ENCODE measurements at regions not wholly inside any gene's neighbourhood (a gene's known extent, or its start where the extent isn't known, plus 50 kb on each side); places are given as distances from the start of the nearest gene placed in this dataset.
"Not testable (repeated sequence)": the region's sequence is repeated elsewhere in the genome, so short reads cannot be mapped to it uniquely, and the experiment has no call there.

DNA sequence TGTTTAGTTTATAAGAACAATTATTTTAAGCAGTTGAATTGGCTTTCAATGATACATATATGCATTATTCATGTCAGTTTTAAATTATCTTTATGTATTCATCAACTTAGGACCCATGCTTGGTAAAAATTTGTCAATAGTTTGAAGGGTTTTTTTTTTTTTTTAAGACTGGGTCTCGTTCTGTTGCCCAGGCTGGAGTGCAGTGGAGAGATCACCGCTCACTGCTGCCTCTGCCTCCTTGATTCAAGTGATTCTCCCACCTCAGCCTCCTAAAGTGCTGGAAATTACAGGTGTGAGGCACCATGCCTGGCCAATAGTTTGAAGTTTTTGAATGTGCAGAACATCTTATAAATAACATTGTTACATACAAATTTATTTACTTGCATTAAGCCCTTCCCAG, 1671.0 kb upstream of the B3GALT2 start:
- DNase-seq: no peak

- DNase-seq: no peak
These were observed 1662.4 kb upstream of the B3GALT2 start for GRCh38 chr1:194848846-194849245.

GRCh38 chr1:194846488-194846887, 1660.1 kb upstream of the B3GALT2 start:
- no peak for DNase-seq

GRCh38 chr1:194843077-194843476, 1656.7 kb upstream of the B3GALT2 start:
- DNase-seq: no peak

DNA sequence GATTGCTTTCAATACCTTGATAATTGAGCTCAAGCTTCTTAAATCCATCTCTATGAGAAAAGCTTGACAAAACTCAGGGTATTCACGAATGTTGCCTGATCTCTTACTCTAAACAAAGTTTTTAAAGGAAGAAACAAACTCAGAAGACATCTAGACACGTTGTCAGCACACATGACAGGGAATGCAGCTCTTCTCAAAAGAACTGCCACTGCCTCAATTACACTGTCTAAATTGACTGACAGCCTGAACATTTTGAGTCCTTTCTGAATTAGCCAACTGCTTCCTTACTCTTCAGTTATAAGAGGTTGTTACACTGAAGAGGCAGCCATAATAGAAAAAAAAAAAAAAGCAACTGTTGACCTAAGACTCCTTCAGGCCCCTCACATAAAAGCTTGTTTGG, 1646.7 kb upstream of the B3GALT2 start:
- DNase-seq: no peak

DNA sequence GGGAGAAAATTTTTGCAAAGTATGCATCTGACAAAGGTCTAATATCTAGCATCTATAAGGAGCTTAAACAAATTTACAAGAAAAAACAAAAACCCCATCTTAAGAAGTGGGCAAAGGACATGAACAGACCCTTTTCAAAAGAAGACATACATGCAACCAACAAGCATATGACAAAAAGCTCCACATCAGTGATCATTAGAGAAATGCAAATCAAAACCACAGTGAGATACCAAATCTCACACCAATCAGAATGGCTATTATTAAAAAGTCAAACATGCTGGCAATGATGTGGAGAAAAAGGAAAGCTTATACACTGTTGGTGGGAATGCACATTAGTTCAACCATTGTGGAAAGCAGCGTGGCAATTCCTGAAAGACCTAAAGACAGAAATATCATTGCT, 1645.2 kb upstream of the B3GALT2 start:
- not testable (repeated sequence) for DNase-seq

DNA sequence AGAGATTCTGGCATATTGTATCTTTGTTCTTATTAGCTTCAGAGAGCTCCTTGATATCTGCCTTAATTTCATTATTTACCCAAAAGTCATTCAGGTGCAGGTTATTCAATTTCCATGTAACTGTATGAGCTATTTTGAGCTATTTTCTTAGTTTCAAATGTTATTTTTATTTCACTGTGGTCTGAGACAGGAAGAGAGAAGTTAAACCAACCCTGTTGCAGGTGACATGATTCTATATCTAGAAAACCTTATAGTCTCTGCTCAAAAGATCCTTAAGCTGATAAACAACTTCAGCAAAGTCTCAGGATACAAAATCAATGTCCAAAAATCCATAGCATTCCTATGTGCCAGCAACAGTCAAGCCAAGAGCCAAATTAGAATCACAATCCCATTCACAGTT, 1644.0 kb upstream of the B3GALT2 start:
- no peak for DNase-seq

DNA sequence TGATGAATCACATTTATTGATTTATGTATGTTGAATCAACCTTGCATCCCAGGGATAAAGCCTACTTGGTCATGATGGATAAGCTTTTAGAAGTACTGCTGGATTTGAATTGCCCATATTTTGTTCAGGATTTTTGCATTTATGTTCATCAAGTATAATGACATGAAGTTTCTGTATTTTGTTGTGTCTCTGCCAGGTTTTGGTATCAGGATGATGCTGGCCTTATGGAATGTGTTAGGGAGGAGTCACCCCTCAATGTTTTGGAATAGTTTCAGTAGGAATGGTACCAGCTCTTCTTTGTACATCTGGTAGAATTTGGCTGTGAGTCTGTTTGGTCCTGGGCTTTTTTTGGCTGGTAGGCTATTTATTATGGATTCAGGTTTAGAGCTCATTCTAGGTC, 1643.1 kb upstream of the B3GALT2 start:
- no peak for DNase-seq

DNA sequence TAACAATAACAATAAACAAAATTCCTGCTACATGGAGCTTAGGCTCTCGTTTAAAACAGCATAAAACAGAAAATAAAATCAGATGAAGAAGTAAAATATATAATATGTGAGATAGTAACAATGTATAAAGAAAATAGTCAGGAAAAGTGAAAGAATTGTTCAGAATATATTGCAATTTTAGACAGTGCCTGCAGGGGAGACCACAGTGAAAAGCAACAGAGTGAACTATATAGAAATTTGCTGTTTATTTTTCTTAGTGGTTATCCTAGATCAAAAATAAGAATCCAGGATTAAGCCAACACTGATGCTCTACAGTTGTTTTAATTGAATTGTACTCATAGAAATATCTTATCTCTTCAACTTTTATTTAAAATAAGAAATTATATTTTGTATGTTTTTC, 1639.0 kb upstream of the B3GALT2 start:
- no peak for DNase-seq

DNA sequence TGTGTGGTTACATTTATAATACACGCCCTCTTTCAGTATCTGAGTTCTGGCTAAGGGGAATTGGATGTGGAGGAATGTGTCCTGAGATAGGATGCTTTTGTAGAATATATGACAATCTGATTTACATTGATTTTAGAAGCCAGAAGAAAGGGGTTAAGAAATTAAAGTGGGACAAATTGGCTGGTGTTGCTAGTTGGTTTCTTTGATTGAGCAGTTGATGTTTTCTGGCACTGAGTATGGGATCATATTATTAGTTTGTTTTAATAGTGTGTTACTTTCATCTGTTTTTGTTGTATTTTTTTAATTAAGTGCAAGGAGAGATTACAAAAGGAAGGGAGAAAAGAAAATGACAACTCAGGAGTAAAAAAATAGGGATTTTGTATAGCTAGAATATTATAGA, 1634.7 kb upstream of the B3GALT2 start:
- DNase-seq: no peak

DNA sequence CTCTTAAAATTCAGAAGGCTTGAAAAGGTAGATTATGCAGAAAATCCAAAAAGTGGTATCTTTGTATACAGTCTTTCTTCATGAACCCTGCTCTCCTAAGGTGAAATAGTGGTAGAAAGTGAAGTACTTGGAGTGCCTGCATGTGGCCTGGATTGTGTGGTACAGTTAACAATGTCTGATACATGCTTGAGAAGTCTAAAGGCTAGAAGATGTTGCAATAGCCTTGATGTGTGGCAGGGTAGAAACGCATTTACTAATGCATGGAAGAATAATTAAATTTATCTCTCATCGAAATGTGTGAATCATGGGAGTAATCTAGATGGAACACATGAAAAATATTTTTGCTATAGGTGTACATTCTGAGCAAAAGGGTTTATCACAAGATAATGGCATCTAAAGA, 1632.3 kb upstream of the B3GALT2 start:
- DNase-seq: no peak

- DNase-seq: no peak
These were observed 1630.4 kb upstream of the B3GALT2 start for GRCh38 chr1:194816859-194817258.

- no peak for DNase-seq
These were observed 1626.7 kb upstream of the B3GALT2 start for GRCh38 chr1:194813096-194813495.

GRCh38 chr1:194809665-194810064, 1623.3 kb upstream of the B3GALT2 start:
- no peak for DNase-seq

DNA sequence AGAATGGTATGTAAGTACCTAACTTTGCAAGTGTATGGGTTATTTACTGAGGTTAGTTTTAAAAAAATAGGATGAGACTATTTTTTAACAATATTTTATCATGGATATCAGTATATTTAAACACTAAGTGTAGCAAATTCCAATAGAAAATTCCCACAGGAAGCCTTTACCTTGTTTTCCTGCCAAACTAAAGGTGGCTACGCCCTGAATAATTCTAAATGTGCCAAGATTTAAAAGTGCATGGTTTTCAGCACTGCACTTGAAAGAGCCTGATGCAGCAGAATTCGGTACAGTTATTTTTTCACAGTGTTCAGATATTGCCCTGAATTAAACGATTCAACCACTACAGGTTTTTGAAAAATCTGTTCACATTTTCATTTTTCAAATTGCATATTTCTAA, 1622.8 kb upstream of the B3GALT2 start:
- DNase-seq: no peak

DNA sequence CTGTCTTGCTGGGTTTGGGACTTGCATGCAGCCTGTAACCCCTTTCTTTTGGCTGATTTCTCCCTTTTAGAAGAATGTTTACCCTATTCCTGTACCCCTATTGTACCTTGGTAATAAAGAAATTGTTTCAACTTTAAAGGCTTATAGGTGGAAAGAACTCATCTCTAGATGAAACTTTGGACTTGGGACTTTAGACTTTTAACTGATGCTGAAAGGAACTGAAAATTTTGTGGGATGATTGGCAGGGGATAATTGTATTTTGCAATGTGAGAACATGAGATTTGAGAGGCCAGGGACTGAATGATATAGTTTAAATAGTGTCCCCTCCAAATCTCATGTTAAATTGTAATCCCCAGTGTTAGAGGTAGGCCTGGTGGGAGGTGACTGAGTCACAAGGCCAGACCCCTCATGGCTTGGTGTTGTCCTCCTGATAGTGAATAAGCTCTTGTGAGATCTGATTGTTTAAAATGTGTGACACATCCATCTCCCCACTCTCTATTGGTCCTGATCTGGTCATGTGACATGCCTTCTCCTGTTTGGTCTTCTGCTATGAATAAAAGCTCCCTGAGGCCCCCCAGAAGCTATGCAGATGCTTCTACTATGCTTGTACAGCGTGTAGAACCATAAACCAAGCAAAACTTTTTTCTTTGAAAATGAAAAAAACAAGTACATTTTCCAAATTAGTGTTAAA, 1621.3 kb upstream of the B3GALT2 start:
- DNase-seq: no peak

DNA sequence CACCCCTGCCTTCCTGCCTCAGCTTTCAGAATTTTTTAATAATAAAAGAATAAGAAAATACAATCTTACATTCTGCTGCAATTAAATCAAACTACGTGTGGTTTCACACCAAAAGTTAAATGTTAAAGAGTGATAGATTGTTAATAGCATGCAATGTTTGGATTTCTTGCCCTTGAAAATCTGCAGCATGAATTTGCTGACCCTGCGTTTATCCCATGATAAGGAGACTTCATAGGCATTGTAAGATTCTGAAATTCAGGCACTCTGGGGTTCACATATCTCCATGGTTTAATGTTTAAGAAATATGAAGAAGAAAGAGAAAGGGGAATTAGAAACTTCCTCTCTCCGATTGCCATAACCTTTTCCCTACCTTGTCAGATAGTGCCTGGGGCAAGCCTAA, 1616.2 kb upstream of the B3GALT2 start:
- no peak for DNase-seq

DNA sequence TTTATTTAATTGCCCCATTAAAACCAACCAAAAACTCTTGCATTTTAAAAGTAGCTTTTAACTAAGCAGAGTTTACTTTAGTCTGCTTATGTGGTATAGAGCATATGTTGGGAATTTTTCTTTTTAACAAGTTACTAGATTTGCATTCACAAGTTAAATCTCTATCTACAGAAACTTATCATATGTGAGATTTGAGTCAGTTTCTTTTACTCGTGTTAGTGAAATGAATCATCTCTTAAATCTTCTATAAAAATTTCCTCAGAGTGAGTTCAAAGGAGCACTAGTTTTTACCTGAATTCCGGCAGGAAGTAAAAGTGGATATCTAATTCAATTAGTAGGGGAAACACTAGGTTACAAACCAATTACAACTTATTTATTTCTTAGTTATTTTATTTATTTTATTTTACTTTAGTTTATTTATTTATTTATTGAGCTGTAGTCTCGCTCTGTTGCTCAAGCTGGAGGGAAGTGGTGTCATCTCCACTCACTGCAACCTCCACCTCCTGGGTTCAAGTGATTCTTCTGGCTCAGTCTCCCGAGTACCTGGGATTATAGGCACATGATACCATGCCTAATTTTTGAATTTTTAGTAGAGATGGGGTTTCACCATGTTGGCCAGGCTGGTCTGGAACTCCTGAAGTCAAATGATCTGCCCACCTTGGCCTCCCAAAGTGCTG, 1609.6 kb upstream of the B3GALT2 start:
- no peak for DNase-seq

- no peak for DNase-seq
These were observed 1600.6 kb upstream of the B3GALT2 start for GRCh38 chr1:194787001-194787400.

DNA sequence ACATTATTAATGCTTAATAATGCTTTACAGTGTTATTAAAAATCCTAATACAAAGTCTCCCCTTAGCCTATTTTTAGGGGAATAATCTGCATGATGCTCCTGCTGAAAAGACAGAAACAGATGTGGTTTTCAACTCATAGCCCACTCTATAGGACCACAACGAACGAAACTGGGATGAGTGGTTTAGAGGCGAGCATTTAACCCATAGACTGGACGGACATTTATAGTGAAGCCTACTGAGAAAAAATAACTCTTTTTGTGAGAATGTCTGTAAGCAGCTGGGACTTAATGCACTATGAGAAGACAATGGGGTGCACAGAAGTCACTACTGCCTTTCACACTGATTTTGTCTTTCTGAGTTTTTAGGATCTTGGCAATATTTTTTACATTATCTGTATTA, 1599.6 kb upstream of the B3GALT2 start:
- no peak for DNase-seq

GRCh38 chr1:194776657-194777056, 1590.2 kb upstream of the B3GALT2 start:
- DNase-seq: no peak

DNA sequence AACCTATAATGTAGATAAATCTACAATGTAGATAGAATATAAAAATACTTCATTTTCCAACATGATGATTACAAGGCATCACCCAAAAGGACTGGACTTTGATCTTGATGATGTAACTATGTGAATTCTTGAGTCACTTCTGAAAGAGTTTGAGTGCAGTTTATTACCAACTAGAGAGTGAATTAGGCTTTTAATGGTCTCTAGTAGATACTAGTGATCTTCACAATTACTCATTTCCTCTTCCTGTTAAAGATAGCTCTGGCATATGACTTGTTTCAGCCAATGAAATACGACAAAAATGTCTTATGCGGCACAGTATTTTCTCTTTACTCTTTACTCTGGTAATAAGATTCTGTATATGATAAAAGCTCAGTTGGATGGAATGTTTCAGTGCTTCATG, 1588.1 kb upstream of the B3GALT2 start:
- DNase-seq: no peak

DNA sequence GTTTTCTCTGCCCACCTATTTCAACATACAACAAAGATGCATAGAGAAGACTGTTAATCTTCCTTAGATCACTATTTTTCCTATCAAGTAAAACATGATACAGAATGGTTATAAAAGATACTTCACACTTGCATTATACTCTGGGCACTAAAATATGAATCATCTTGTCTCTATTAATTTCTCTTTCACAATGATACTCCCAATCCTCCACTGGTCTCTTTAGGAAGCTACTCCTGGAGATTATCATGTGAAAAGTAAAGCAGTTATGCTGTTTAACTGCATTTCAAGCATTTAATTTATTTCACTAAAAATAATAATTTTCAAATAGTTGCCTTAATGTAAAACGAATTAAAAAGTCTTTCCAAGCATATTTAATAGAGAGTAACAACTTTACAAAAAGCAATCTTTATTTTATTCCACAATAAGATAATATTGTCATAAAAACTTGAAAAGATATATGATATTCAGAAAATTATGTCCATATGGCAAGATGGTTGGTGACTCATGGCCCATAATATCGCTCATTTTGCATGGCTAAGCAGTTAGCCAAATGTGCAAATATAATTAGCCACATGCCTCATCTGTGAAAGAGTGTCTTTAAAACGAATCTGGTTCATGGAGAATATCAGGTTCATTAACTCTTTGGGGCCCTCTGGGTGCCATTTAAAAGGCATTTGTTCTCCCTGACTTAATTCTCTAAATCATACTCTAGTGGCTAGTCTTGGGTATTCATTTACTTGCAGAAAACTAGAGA, 1569.0 kb upstream of the B3GALT2 start:
- DNase-seq: no peak
